ENCODE measurements at regions not wholly inside any gene's neighbourhood (a gene's known extent, or its start where the extent isn't known, plus 50 kb on each side); places are given as distances from the start of the nearest gene placed in this dataset.

DNA sequence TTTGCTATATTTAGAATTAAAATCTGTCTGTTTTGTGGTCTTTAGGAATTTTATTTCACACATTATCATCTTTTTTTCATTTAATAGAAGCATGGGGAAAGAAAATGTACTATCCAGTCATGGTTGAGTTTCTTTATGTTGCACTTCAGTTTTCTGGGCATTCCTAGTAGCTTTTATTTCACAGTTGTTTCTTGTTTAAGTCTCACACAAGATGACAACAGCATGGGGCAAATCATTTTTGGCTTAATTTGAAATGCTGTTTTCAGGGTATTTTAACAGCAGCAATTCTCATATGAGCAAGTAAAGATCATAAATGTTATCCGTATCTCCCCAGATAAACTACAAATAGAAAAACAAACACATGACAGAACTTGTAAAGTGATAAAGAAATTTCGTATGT, 1600.2 kb downstream of the PCDH9 start:
- TF ChIP-seq POLR2A (IDR thresholded peaks at IDR 0.05; ENCODE audit: low read length): no peak
- no peak for TF ChIP-seq GATA1 (IDR thresholded peaks at IDR 0.05; ENCODE audit: low read depth, low read length)
